ENCODE measurements at regions not wholly inside any gene's neighbourhood (a gene's known extent, or its start where the extent isn't known, plus 50 kb on each side); places are given as distances from the start of the nearest gene placed in this dataset.

GRCh38 chr18:39062426-39062825 lies 1496.8 kb upstream of the CELF4 start:
- no peak overlapping the region for H3K27ac Mint-ChIP-seq

DNA sequence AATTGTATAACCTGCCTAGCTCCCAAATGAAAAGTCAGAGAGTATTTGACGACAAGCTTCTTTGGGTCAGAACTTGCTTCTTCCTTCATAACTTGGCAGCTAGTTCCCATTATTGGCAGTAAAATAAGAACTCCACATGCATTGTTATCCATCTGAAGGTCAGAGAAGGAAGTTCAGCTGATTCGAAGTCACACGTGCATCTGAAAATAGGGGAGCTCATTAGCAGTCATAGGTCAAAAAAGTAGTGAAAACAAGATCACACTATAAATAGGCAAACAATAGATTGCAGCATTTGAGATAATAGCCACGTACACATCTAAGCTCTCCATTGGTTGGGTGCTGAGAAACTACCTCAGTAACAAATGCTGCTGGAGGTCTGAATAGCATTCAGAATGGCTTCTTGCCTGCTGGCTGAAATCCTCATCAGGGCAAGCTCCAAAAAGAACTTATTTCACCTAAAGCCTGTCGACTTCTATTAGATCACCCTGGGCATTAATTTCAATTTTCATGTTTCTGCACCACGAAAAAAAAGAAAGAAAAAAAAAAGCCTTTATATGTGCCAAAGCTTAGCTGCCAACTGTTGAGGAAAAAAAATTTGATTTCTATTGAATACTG lies 1492.9 kb upstream of the CELF4 start:
- no peak overlapping the region for H3K27ac ChIP-seq (ENCODE audit: low read depth, low read length)
- no peaks in the 10 kb centered on the region for H3K4me1 Mint-ChIP-seq
- H3K4me3 Mint-ChIP-seq = no peak overlapping the region
- H3K27me3 Mint-ChIP-seq = no peaks in the 10 kb centered on the region
- ChIA-PET POLR2A (ENCODE audit: partially characterized antibody) (no interaction called here), CTCF (ENCODE audit: partially characterized antibody) (no interaction called here)
- intact Hi-C loops (cut with micrococcal nuclease) = no loop called here
- peaks cover 0 to 3% (median 0%) of the 10 kb centered on the region in 8 donors for H3K9me3 Mint-ChIP-seq
- no peaks in the 10 kb centered on the region for H3K36me3 ChIP-seq (ENCODE audit: insufficient read depth, low read length)
- H3K36me3 Mint-ChIP-seq = no peaks in the 10 kb centered on the region
- H3K4me1 ChIP-seq (ENCODE audit: insufficient read depth, low read length) = no peaks in the 10 kb centered on the region
- H3K27me3 ChIP-seq (ENCODE audit: insufficient read depth, low read length) = no peaks in the 10 kb centered on the region
- H3K9me3 ChIP-seq (ENCODE audit: control insufficient read depth in 1 of 2, low read length in 2 of 2) = no peaks in the 10 kb centered on the region
- H3K27ac Mint-ChIP-seq = no peak overlapping the region
- DNase-seq = no peak
- no peak overlapping the region for H3K4me3 ChIP-seq (ENCODE audit: low read length in 2 of 2)

More at GRCh38 chr18:39062426-39062825, 1496.8 kb upstream of the CELF4 start:
- Mint-ChIP-seq H3K36me3 (no peaks in the 10 kb centered on the region), H3K4me3 (no peak overlapping the region), H3K4me1 (no peaks in the 10 kb centered on the region), H3K9me3 (peaks cover 0 to 6% (median 0%) of the 10 kb centered on the region in 8 donors), H3K27me3 (no peaks in the 10 kb centered on the region)
- Histone ChIP-seq H3K36me3 (ENCODE audit: insufficient read depth, low read length) (no peaks in the 10 kb centered on the region), H3K4me3 (ENCODE audit: low read length in 2 of 2) (no peak overlapping the region), H3K27me3 (ENCODE audit: insufficient read depth, low read length) (no peaks in the 10 kb centered on the region), H3K9me3 (ENCODE audit: control insufficient read depth in 1 of 2, low read length in 2 of 2) (no peaks in the 10 kb centered on the region), H3K4me1 (ENCODE audit: insufficient read depth, low read length) (no peaks in the 10 kb centered on the region), H3K27ac (ENCODE audit: low read depth, low read length) (no peak overlapping the region)
- POLR2A ChIA-PET (ENCODE audit: partially characterized antibody) = no interaction called here
- intact Hi-C loops (cut with micrococcal nuclease) = no loop called here
- CTCF ChIA-PET (ENCODE audit: partially characterized antibody) = no interaction called here
- DNase-seq = no peak

- POLR2A ChIA-PET (ENCODE audit: partially characterized antibody) = no interaction called here
- H3K9me3 ChIP-seq (ENCODE audit: control insufficient read depth in 1 of 2, low read length in 2 of 2) = no peaks in the 10 kb centered on the region
- Mint-ChIP-seq H3K4me1 (no peaks in the 10 kb centered on the region), H3K27me3 (no peaks in the 10 kb centered on the region), H3K4me3 (no peak overlapping the region), H3K27ac (no peak overlapping the region), H3K36me3 (no peaks in the 10 kb centered on the region), H3K9me3 (peaks cover 0 to 2% (median 0%) of the 10 kb centered on the region in 8 donors)
- no peaks in the 10 kb centered on the region for H3K27me3 ChIP-seq (ENCODE audit: insufficient read depth, low read length)
- no peaks in the 10 kb centered on the region for H3K36me3 ChIP-seq (ENCODE audit: insufficient read depth, low read length)
- no peak for DNase-seq
- no peaks in the 10 kb centered on the region for H3K4me1 ChIP-seq (ENCODE audit: insufficient read depth, low read length)
- CTCF ChIA-PET (ENCODE audit: partially characterized antibody) = no interaction called here
- H3K27ac ChIP-seq (ENCODE audit: low read depth, low read length) = no peak overlapping the region
- H3K4me3 ChIP-seq (ENCODE audit: low read length in 2 of 2) = no peak overlapping the region
- intact Hi-C loops (cut with micrococcal nuclease) = no loop called here
These were observed 1491.9 kb upstream of the CELF4 start for GRCh38 chr18:39057423-39058064.

DNA sequence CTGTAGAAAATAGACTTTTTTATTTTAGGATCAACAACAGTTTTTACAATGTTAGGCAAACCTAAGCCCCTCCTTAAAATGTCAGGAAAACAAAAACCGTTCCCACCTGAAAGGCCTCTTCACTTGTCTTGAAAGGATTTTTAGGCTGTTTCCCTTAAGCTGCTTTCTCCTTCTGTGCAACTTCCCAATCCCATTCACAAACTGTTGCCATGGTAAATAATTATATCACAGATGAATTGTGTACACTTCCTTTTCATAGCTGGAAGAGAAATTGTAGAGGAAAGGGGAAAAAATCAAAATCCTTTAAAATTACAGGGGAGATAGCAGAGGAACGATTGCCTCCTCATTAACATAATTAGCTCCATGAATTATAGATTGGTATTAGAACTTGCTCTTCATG lies 1488.0 kb upstream of the CELF4 start:
- no peaks in the 10 kb centered on the region for H3K4me1 Mint-ChIP-seq
- H3K36me3 Mint-ChIP-seq = no peaks in the 10 kb centered on the region
- Histone ChIP-seq H3K36me3 (ENCODE audit: insufficient read depth, low read length) (no peaks in the 10 kb centered on the region), H3K9me3 (ENCODE audit: control insufficient read depth in 1 of 2, low read length in 2 of 2) (no peaks in the 10 kb centered on the region), H3K27ac (ENCODE audit: low read depth, low read length) (no peak overlapping the region), H3K4me3 (ENCODE audit: low read length in 2 of 2) (no peak overlapping the region), H3K27me3 (ENCODE audit: insufficient read depth, low read length) (no peaks in the 10 kb centered on the region), H3K4me1 (ENCODE audit: insufficient read depth, low read length) (no peaks in the 10 kb centered on the region)
- ChIA-PET POLR2A (ENCODE audit: partially characterized antibody) (no interaction called here), CTCF (ENCODE audit: partially characterized antibody) (no interaction called here)
- no peaks in the 10 kb centered on the region for H3K27me3 Mint-ChIP-seq
- intact Hi-C loops (cut with micrococcal nuclease) = no loop called here
- H3K9me3 Mint-ChIP-seq = peaks cover 0 to 3% (median 0%) of the 10 kb centered on the region in 8 donors
- no peak overlapping the region for H3K27ac Mint-ChIP-seq
- H3K4me3 Mint-ChIP-seq = no peak overlapping the region
- no peak for DNase-seq

DNA sequence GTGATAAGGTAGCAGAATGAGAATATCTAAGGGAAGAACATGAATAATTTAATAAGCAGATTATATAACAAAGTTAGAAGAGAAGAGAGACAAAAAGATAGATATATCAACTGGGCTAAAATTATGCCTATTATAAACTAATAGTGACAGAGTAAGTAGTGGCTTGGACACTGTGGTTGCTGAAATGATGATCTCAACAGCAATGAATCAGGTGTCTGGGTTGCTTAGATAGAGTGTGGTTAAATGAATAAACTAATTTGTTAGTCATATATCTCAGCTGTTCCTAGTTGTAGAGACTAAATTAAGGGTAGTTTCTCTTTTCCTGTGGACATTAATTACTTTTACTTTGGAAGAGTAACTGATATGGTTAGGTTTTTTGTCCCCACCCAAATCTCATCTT lies 1485.4 kb upstream of the CELF4 start:
- Histone ChIP-seq H3K27me3 (ENCODE audit: insufficient read depth, low read length) (no peaks in the 10 kb centered on the region), H3K4me1 (ENCODE audit: insufficient read depth, low read length) (no peaks in the 10 kb centered on the region), H3K9me3 (ENCODE audit: control insufficient read depth in 1 of 2, low read length in 2 of 2) (no peaks in the 10 kb centered on the region), H3K27ac (ENCODE audit: low read depth, low read length) (no peak overlapping the region), H3K4me3 (ENCODE audit: low read length in 2 of 2) (no peak overlapping the region), H3K36me3 (ENCODE audit: insufficient read depth, low read length) (no peaks in the 10 kb centered on the region)
- Mint-ChIP-seq H3K36me3 (no peaks in the 10 kb centered on the region), H3K27ac (no peak overlapping the region), H3K4me3 (no peak overlapping the region), H3K27me3 (no peaks in the 10 kb centered on the region), H3K9me3 (peaks cover 0 to 4% (median under 1%) of the 10 kb centered on the region in 8 donors), H3K4me1 (no peaks in the 10 kb centered on the region)
- ChIA-PET POLR2A (ENCODE audit: partially characterized antibody) (no interaction called here), CTCF (ENCODE audit: partially characterized antibody) (no interaction called here)
- DNase-seq = no peak
- intact Hi-C loops (cut with micrococcal nuclease) = no loop called here

DNA sequence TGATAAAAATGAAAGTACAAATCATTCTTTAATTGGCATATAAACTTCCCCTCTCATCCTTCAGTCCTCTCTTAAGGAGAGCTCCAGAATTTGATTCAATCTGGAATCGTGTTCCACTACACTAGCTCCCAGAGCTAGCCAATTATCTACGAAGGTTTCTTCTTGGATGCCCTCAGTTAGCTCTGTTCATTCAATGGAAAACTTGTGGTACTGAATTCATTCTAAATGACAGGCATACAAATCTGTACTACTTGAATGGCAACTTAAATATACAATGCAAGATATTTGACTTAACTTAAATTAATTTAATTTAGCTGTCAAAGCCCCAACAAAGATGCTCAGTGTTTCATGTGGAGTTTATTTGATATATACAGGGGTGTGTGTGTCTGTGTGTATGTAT lies 1474.2 kb upstream of the CELF4 start:
- no peak overlapping the region for H3K27ac ChIP-seq (ENCODE audit: low read depth, low read length)
- H3K4me3 ChIP-seq (ENCODE audit: low read length in 2 of 2) = no peak overlapping the region
- H3K36me3 ChIP-seq (ENCODE audit: insufficient read depth, low read length) = no peaks in the 10 kb centered on the region
- no peaks in the 10 kb centered on the region for H3K4me1 ChIP-seq (ENCODE audit: insufficient read depth, low read length)
- Mint-ChIP-seq H3K27me3 (peaks cover 0 to 1% of the 10 kb centered on the region in 2 donors), H3K27ac (no peak overlapping the region), H3K9me3 (peaks cover 0 to 1% (median 0%) of the 10 kb centered on the region in 8 donors), H3K4me1 (no peaks in the 10 kb centered on the region), H3K36me3 (no peaks in the 10 kb centered on the region), H3K4me3 (no peak overlapping the region)
- ChIA-PET POLR2A (ENCODE audit: partially characterized antibody) (no interaction called here), CTCF (ENCODE audit: partially characterized antibody) (no interaction called here)
- intact Hi-C loops (cut with micrococcal nuclease) = no loop called here
- H3K9me3 ChIP-seq (ENCODE audit: control insufficient read depth in 1 of 2, low read length in 2 of 2) = no peaks in the 10 kb centered on the region
- no peaks in the 10 kb centered on the region for H3K27me3 ChIP-seq (ENCODE audit: insufficient read depth, low read length)
- DNase-seq = no peak

GRCh38 chr18:39037925-39038324 lies 1472.3 kb upstream of the CELF4 start:
- H3K9me3 ChIP-seq (ENCODE audit: control insufficient read depth in 1 of 2, low read length in 2 of 2) = no peaks in the 10 kb centered on the region
- POLR2A ChIA-PET (ENCODE audit: partially characterized antibody) = no interaction called here
- H3K27ac ChIP-seq (ENCODE audit: low read depth, low read length) = no peak overlapping the region
- no peak overlapping the region for H3K4me3 ChIP-seq (ENCODE audit: low read length in 2 of 2)
- no peaks in the 10 kb centered on the region for H3K27me3 ChIP-seq (ENCODE audit: insufficient read depth, low read length)
- CTCF ChIA-PET (ENCODE audit: partially characterized antibody) = no interaction called here
- no peaks in the 10 kb centered on the region for H3K36me3 ChIP-seq (ENCODE audit: insufficient read depth, low read length)
- DNase-seq = no peak
- H3K27ac Mint-ChIP-seq = no peak overlapping the region
- H3K36me3 Mint-ChIP-seq = no peaks in the 10 kb centered on the region
- H3K4me3 Mint-ChIP-seq = no peak overlapping the region
- intact Hi-C loops (cut with micrococcal nuclease) = no loop called here
- no peaks in the 10 kb centered on the region for H3K4me1 ChIP-seq (ENCODE audit: insufficient read depth, low read length)
- no peaks in the 10 kb centered on the region for H3K4me1 Mint-ChIP-seq
- H3K9me3 Mint-ChIP-seq = no peaks in the 10 kb centered on the region
- H3K27me3 Mint-ChIP-seq = peaks cover 0 to 1% of the 10 kb centered on the region in 2 donors

Measured in CD4-positive, alpha-beta memory T cell (primary cell).